C4-2B (cell line): ENCODE measurements at regions not wholly inside any gene's neighbourhood (a gene's known extent, or its start where the extent isn't known, plus 50 kb on each side); places are given as distances from the start of the nearest gene placed in this dataset.

Source experiments
- H3K27ac ChIP-seq: fragments of 450-650 bp; 2 replicates; pipeline ENCODE4 v1.5.1; 2017
- CTCF ChIP-seq: fragments of 450-650 bp; conservative IDR thresholded peaks from 2 replicates; pipeline ENCODE4 v1.5.1; 2017; ENCODE audit warnings: mild to moderate bottlenecking
- ZFX ChIP-seq: fragments of 450-650 bp; IDR thresholded peaks from 2 replicates; pipeline ENCODE4 v1.6.1; 2017

DNA sequence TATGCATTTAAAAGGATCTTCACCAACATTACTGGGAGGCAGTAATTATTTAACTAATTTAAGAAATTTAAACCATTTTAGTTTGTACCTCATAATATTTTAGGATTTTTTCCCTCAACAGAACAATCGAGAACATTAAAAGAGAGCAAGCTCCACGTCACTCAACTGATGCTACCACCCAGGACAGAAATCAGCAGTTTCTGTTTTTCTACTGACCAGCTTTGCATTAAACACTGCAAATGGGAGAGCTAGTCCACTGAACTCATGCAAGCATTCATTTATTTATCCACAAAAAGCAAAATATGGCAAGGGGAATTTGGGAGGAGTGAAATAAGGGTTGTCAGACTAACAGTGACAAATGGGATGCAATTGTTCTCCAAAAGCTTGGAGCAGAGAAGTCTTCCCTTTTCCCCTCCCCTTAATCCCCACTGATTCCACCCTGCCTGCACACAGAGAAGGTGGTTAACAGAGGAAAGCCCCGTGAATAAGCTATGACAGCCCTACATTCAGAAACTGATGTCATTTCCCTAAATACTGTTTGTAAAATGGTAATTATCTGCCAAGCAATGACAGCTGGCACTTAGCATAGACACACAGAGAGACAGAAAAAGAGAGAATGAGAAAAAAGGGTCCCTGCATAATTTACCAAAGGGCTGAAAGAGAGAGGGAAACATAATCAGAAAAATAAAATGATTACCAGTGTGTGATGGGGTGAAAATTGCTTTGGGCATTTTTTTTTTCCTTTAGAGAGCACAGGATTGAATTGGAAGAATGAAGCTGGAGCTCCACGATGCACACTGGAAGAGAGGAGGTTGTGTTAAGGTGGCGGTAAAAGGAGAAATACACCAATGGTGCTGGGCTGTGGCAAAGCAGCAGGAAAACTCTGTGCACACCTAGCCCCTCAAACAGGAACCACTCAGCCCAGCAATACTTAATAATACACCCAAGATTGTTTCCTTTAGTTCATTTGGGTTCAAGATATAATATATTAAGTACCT is 777.4 kb downstream of the TUSC7 start:
- H3K27ac ChIP-seq, result no peak overlapping the region
- no peak for TF ChIP-seq CTCF
- TF ChIP-seq ZFX, result no peak

- TF ChIP-seq ZFX, result no peak
- no peak for TF ChIP-seq CTCF
- no peak overlapping the region for H3K27ac ChIP-seq
These were observed 779.4 kb downstream of the TUSC7 start for GRCh38 chr3:117488983-117489382.

GRCh38 chr3:117489663-117490079 is 780.1 kb downstream of the TUSC7 start:
- TF ChIP-seq CTCF, result no peak
- TF ChIP-seq ZFX, result no peak
- H3K27ac ChIP-seq, result no peak overlapping the region

- H3K27ac ChIP-seq, result no peak overlapping the region
- TF ChIP-seq CTCF (no peak), ZFX (no peak)
These were observed 781.1 kb downstream of the TUSC7 start for GRCh38 chr3:117490716-117491115.

DNA sequence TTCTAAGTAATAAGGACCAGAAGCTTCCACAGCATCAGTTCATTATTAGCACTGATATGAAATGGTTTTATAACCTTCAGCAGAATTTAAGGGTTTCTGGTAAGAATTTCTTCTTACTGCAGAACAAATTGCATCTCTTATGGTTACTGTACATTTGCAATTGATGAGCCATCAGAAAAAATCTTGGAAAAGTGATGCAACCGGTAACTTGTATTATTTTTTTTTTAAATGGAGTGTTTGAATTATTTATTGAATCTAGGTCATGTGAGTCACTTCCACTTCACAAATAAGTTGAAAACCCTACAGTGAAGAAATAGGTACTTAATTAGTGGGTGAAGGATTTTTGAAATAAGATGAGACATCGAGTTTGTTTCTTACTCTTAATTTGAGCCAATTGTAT is 786.0 kb downstream of the TUSC7 start:
- TF ChIP-seq ZFX (no peak), CTCF (no peak)
- no peak overlapping the region for H3K27ac ChIP-seq

- no peak overlapping the region for H3K27ac ChIP-seq
- no peak for TF ChIP-seq ZFX
These were observed 789.8 kb downstream of the TUSC7 start for GRCh38 chr3:117499189-117499870.

GRCh38 chr3:117507958-117508357 is 798.4 kb downstream of the TUSC7 start:
- TF ChIP-seq ZFX (no peak), CTCF (no peak)
- H3K27ac ChIP-seq, result no peak overlapping the region
